ENCODE measurements at regions not wholly inside any gene's neighbourhood (a gene's known extent, or its start where the extent isn't known, plus 50 kb on each side); places are given as distances from the start of the nearest gene placed in this dataset.

DNA sequence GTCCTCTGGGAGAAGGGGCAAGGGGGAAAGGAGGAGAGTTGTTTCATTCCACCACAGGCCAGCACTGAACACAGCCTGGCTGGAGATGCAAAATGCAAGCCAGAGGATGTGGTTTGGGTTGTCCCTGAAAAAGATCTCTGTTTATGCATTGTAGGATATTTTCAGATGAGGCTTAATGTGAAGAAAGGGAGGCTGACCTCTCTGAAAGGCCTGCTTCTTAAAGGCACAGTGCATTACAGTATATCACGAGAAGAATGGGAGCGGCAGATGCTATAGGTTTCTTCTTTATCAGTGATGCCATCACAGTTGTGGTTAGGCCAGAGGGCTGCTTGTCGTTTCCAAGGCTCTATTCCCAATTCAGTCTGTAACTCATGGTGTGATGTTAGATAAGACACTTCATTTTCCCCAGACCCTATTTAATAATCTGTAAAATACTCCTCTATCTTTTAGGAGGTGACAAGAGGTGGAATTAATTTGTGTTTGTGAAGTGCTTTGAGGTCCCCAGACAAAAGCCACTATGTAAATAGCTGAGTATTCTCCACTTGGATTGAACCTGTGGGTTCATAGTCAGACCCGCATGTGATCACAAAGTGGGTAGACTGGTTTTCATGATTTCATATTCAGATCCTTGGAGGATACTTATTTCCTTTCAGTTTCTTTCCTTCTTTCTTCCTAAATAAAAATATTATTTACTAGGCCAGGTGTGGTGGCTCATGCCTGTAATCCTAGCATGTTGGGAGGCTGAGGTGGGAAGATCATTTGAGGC lies 76.5 kb upstream of the WDR26 start:
- BruUV-seq (replicated peaks), result no TSS peak
- Histone ChIP-seq H3K27ac (ENCODE audit: low read depth, low read length) (no peak overlapping the region), H3K9ac (ENCODE audit: low read length) (no peak overlapping the region), H3K4me2 (ENCODE audit: low read length) (no peak overlapping the region), H2AFZ (ENCODE audit: low read depth, low read length, poor library complexity, severe bottlenecking) (no peak overlapping the region), H3K79me2 (ENCODE audit: insufficient read depth, low read length) (no peaks in the 10 kb centered on the region), H3K27me3 (ENCODE audit: insufficient read depth, low read length) (no peaks in the 10 kb centered on the region), H3K4me3 (replicated peaks in 1 of 2; ENCODE audit: low read depth in 1 of 2, low read length in 2 of 2) (no peak overlapping the region), H3K4me1 (ENCODE audit: control insufficient read depth in 1 of 2, insufficient read depth in 2 of 2, low read length in 2 of 2) (peaks cover 0 to 5% of the 10 kb centered on the region in 2 experiments; a peak in 1 of 4 replicates), H3K9me2 (ENCODE audit: insufficient read depth) (no peaks in the 10 kb centered on the region), H3K9me3 (ENCODE audit: control insufficient read depth in 1 of 2, insufficient read depth in 1 of 2, low read depth in 1 of 2, low read length in 2 of 2) (no peaks in the 10 kb centered on the region), H3K36me3 (ENCODE audit: control insufficient read depth in 1 of 2, insufficient read depth in 2 of 2, low read length in 2 of 2) (no peaks in the 10 kb centered on the region), H4K20me1 (ENCODE audit: insufficient read depth) (no peaks in the 10 kb centered on the region)
- DNase-seq (ENCODE audit: low read depth, low spot score) (no peak), ATAC-seq (no peak)
- intact Hi-C loops (cut with micrococcal nuclease), result loop anchor here (10.0 kb wide), 2 partner anchors 834 to 1464 kb away; no protein-coding TSS in a partner anchor
- ChIA-PET CTCF (interaction anchor here (2.2 to 2.5 kb wide), 2 partner anchors 130 to 341 kb away, joined by 10 to 23 read pairs; no protein-coding TSS in a partner anchor), POLR2A (no interaction called here), RAD21 (ENCODE audit: low non-redundant PET in 1 of 2, low total read pairs in 2 of 2, uncharacterized antibody in 2 of 2, unreplicated experiment in 2 of 2) (no interaction called here)
- TF ChIP-seq, protein P1, sequence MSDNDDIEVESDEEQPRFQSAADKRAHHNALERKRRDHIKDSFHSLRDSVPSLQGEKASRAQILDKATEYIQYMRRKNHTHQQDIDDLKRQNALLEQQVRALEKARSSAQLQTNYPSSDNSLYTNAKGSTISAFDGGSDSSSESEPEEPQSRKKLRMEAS (IDR thresholded peaks at IDR 0.05), result no peak
- TF ChIP-seq EGR1 (IDR thresholded peaks at IDR 0.05; ENCODE audit: low read depth) (no peak), FOSL1 (IDR thresholded peaks at IDR 0.05; ENCODE audit: low read depth) (no peak)

- intact Hi-C loops (cut with micrococcal nuclease), result loop anchor here (1.0 to 10.0 kb wide), 5 partner anchors 129 to 1462 kb away; no protein-coding TSS in a partner anchor
- CTCF ChIA-PET, result interaction anchor here (0.9 to 4.6 kb wide), 8 partner anchors 14 to 418 kb away, joined by 3 to 24 read pairs (median 6); no protein-coding TSS in a partner anchor
- Histone ChIP-seq H3K36me3 (ENCODE audit: control insufficient read depth in 1 of 2, insufficient read depth in 2 of 2, low read length in 2 of 2) (no peaks in the 10 kb centered on the region), H3K27ac (ENCODE audit: low read depth, low read length) (no peak overlapping the region), H3K4me1 (ENCODE audit: control insufficient read depth in 1 of 2, insufficient read depth in 2 of 2, low read length in 2 of 2) (peaks cover 0 to 5% of the 10 kb centered on the region in 2 experiments; a peak in 1 of 4 replicates), H3K9me2 (ENCODE audit: insufficient read depth) (no peaks in the 10 kb centered on the region), H3K27me3 (ENCODE audit: insufficient read depth, low read length) (no peaks in the 10 kb centered on the region), H4K20me1 (ENCODE audit: insufficient read depth) (no peaks in the 10 kb centered on the region), H3K9ac (ENCODE audit: low read length) (no peak overlapping the region), H3K4me2 (ENCODE audit: low read length) (no peak overlapping the region), H3K79me2 (ENCODE audit: insufficient read depth, low read length) (no peaks in the 10 kb centered on the region), H3K9me3 (ENCODE audit: control insufficient read depth in 1 of 2, insufficient read depth in 1 of 2, low read depth in 1 of 2, low read length in 2 of 2) (no peaks in the 10 kb centered on the region), H3K4me3 (replicated peaks in 1 of 2; ENCODE audit: low read depth in 1 of 2, low read length in 2 of 2) (no peak overlapping the region), H2AFZ (ENCODE audit: low read depth, low read length, poor library complexity, severe bottlenecking) (no peak overlapping the region)
- DNase-seq (ENCODE audit: low read depth, low spot score), result no peak
- no peak for ATAC-seq
- POLR2A ChIA-PET, result no interaction called here
- no TSS peak for BruUV-seq (replicated peaks)
- RAD21 ChIA-PET (ENCODE audit: low non-redundant PET in 1 of 2, low total read pairs in 2 of 2, uncharacterized antibody in 2 of 2, unreplicated experiment in 2 of 2), result interaction anchor here in 1 of 2 experiments (1.0 to 2.5 kb wide), 3 partner anchors 128 to 410 kb away, joined by 3 to 9 read pairs (median 4); no protein-coding TSS in a partner anchor
- TF ChIP-seq, protein P2, sequence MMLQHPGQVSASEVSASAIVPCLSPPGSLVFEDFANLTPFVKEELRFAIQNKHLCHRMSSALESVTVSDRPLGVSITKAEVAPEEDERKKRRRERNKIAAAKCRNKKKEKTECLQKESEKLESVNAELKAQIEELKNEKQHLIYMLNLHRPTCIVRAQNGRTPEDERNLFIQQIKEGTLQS (IDR thresholded peaks at IDR 0.05), result no peak
- no peak for TF ChIP-seq RAD21 (IDR thresholded peaks at IDR 0.05; ENCODE audit: low read depth)
- TF ChIP-seq, protein P3, sequence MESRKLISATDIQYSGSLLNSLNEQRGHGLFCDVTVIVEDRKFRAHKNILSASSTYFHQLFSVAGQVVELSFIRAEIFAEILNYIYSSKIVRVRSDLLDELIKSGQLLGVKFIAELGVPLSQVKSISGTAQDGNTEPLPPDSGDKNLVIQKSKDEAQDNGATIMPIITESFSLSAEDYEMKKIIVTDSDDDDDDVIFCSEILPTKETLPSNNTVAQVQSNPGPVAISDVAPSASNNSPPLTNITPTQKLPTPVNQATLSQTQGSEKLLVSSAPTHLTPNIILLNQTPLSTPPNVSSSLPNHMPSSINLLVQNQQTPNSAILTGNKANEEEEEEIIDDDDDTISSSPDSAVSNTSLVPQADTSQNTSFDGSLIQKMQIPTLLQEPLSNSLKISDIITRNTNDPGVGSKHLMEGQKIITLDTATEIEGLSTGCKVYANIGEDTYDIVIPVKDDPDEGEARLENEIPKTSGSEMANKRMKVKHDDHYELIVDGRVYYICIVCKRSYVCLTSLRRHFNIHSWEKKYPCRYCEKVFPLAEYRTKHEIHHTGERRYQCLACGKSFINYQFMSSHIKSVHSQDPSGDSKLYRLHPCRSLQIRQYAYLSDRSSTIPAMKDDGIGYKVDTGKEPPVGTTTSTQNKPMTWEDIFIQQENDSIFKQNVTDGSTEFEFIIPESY (IDR thresholded peaks at IDR 0.05; ENCODE audit: extremely low read depth, insufficient replicate concordance, low read length), result no peak
- TF ChIP-seq EZH2phosphoT487 (IDR thresholded peaks at IDR 0.05; ENCODE audit: borderline replicate concordance), result no peak
- TF ChIP-seq, protein P4, sequence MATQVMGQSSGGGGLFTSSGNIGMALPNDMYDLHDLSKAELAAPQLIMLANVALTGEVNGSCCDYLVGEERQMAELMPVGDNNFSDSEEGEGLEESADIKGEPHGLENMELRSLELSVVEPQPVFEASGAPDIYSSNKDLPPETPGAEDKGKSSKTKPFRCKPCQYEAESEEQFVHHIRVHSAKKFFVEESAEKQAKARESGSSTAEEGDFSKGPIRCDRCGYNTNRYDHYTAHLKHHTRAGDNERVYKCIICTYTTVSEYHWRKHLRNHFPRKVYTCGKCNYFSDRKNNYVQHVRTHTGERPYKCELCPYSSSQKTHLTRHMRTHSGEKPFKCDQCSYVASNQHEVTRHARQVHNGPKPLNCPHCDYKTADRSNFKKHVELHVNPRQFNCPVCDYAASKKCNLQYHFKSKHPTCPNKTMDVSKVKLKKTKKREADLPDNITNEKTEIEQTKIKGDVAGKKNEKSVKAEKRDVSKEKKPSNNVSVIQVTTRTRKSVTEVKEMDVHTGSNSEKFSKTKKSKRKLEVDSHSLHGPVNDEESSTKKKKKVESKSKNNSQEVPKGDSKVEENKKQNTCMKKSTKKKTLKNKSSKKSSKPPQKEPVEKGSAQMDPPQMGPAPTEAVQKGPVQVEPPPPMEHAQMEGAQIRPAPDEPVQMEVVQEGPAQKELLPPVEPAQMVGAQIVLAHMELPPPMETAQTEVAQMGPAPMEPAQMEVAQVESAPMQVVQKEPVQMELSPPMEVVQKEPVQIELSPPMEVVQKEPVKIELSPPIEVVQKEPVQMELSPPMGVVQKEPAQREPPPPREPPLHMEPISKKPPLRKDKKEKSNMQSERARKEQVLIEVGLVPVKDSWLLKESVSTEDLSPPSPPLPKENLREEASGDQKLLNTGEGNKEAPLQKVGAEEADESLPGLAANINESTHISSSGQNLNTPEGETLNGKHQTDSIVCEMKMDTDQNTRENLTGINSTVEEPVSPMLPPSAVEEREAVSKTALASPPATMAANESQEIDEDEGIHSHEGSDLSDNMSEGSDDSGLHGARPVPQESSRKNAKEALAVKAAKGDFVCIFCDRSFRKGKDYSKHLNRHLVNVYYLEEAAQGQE (IDR thresholded peaks at IDR 0.05; ENCODE audit: low read depth), result no peak
- TF ChIP-seq JUND (IDR thresholded peaks at IDR 0.05), result no peak
Measured at GRCh38 chr1:224512600-224513151, 78.1 kb upstream of the WDR26 start.
